Coronary artery (tissue), 2 donors: ENCODE measurements at regions not wholly inside any gene's neighbourhood (a gene's known extent, or its start where the extent isn't known, plus 50 kb on each side); places are given as distances from the start of the nearest gene placed in this dataset.

Source experiments
- DNase-seq: peaks from one replicate; pipeline ENCODE4 v3.0.0-alpha.2; 2017; ENCODE audit warnings: low spot score
- H3K27ac ChIP-seq, 2 donors: fragments of 200-600 bp; sonication (generic); one replicate each; pipeline ENCODE4 v1.5.1; 2016 to 2019
- H3K4me3 ChIP-seq: fragments of 200-600 bp; sonication (generic); 2 replicates; pipeline ENCODE4 v1.5.1; 2016; ENCODE audit warnings: mild to moderate bottlenecking, moderate library complexity
- TF ChIP-seq, protein P1 (sequence below): fragments of 200-600 bp; sonication (generic); IDR thresholded peaks from one replicate; pipeline ENCODE4 v1.5.1; 2019; ENCODE audit warnings: antibody characterized with exemption

DNA sequence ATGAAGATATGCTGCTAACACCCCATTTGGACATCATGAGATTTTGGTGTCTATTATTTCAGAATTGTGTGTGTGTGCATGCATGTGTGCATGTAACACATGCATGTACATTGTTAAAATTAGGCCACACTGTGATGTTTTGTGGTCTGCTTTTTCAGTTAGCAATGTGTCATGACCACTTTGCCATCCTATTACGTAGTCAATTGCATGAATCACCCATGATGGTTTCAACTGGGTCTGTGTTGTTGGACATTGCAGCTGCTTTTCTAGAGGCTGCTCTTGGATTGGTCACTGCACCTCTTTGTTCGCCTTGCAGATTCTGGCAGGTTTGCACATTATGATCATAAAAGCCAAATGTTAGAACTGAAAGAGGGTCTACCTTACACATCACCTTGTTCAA, 101.0 kb upstream of the THBS1 start:
- DNase-seq = no peak
- TF ChIP-seq, protein P1, sequence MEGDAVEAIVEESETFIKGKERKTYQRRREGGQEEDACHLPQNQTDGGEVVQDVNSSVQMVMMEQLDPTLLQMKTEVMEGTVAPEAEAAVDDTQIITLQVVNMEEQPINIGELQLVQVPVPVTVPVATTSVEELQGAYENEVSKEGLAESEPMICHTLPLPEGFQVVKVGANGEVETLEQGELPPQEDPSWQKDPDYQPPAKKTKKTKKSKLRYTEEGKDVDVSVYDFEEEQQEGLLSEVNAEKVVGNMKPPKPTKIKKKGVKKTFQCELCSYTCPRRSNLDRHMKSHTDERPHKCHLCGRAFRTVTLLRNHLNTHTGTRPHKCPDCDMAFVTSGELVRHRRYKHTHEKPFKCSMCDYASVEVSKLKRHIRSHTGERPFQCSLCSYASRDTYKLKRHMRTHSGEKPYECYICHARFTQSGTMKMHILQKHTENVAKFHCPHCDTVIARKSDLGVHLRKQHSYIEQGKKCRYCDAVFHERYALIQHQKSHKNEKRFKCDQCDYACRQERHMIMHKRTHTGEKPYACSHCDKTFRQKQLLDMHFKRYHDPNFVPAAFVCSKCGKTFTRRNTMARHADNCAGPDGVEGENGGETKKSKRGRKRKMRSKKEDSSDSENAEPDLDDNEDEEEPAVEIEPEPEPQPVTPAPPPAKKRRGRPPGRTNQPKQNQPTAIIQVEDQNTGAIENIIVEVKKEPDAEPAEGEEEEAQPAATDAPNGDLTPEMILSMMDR = no peak
- Histone ChIP-seq H3K4me3 (no peak overlapping the region), H3K27ac (no peak overlapping the region)

DNA sequence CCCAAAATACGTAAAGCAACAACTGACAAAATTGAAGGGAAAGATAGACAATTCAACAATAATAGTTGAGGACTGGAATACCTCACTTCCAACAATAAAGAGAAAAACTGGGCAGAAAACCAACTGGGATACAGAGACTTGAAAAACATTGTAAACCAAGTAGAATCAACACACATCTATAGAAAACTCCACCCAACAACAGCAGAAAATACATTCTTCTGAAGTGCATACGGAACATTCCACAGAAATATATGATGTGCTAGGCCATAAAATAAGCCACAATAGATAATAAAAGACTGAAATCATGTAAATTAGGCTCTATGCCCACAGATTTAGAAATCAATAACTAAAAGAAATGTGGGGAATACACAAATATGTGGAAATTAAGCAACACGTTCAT, 98.4 kb upstream of the THBS1 start:
- DNase-seq = no peak
- Histone ChIP-seq H3K27ac (no peak overlapping the region), H3K4me3 (no peak overlapping the region)
- TF ChIP-seq, protein P1 = no peak

DNA sequence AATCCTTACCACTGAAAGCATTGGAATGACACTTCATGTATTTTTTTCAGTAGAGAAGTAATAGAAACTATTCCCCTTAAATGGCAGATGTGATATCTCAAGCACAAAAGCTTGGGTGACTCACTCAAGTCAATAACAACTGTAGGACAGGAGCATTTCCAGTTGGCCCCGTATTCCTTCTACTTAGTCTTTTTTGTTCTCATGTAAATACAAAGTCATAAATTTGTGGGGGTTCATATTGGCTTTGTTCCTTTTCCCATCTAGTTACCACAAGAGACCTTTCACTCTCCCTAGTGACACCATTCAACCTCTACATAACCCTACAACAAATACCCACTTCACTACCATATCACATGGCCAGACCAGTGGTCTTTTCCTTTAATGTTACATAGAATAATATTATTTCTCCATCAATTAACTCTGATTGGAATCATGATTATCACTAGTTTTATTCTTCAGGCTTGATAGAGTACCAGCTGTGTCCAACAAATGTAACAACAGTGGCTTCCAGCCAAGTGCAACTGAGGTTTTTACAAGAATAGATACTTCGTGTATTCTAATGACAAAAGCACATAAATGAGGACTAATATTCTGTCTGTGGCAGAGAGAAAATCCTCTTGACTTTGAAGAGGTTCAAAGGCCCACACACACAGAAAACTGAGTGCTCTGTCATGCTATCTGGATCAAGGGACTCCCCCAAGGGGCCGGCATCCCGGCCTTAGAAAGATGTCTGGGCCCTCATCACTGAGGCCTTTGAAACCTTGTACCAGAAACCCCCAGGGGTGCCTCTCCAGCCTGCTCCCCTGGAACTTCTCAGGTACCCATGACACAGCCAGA, 94.0 kb upstream of the THBS1 start:
- peak overlapping the region in 1 of 2 donors; percentile 3 for H3K27ac ChIP-seq
- TF ChIP-seq, protein P1 = no peak
- no peak for DNase-seq

DNA sequence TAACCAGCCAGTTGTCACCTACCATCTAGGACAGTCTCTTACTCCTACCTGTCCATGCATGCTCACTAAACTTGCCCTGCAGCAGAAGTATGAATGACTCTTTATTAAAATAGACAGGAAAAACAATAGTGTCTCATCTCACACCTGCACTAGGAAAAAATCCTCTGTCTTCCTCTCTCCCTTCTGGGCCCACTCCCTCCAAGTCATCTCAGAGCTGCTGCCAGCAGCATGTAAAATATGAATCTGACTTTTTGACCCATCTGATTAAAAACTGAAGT, 93.5 kb upstream of the THBS1 start:
- TF ChIP-seq, protein P1 = no peak
- Histone ChIP-seq H3K4me3 (no peak overlapping the region), H3K27ac (no peak overlapping the region)
- no peak for DNase-seq

More for the DNA sequence above, 94.0 kb upstream of the THBS1 start:
- no peak overlapping the region for H3K4me3 ChIP-seq

DNA sequence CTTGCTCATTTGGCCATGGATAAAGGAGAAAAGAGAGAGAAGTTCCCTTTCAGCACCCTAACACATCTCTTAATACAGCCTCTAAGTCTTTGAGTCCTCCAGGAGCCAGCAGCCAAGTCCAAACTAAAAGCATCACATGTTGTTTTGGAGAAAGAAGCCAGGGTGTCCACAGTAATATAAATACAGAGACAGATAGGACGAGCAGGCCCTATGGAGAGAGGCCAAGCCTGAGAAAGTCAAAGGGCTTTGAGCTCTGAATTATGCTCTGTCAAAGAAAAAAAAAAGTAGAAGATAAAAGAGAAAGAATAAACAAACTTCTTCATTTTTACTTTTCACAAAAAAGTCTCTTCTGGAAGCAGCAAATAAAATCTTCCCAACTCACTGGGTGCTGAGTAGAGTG, 92.4 kb upstream of the THBS1 start:
- Histone ChIP-seq H3K4me3 (no peak overlapping the region), H3K27ac (peak overlapping the region in 1 of 2 donors; percentile 18)
- TF ChIP-seq, protein P1 = no peak
- no peak for DNase-seq

DNA sequence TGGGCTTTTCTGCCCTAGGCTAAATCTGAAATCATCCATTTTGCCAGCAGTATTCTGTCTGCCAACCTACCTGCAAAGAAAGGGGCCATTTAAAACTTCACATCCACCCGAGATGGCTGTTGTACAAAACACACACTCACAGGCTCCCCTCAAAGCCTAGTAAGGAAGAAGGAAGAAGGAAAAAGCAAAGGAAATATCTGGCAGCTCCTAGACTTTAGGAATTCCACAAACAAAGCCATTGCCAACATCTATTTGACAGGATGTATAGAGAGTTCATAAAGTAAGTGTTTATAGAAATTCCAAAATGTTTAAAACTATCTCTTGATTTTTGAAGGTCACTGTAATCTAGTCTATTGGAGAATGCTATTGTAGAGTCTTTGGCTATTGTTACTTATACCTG, 91.9 kb upstream of the THBS1 start:
- TF ChIP-seq, protein P1 = no peak

More for the DNA sequence above, 91.9 kb upstream of the THBS1 start:
- Histone ChIP-seq H3K4me3 (no peak overlapping the region), H3K27ac (no peak overlapping the region)
- DNase-seq = no peak
